Transverse colon (tissue), 4 donors: ENCODE measurements at regions not wholly inside any gene's neighbourhood (a gene's known extent, or its start where the extent isn't known, plus 50 kb on each side); places are given as distances from the start of the nearest gene placed in this dataset.

Experiments
- DNase-seq: peaks from one replicate; pipeline ENCODE4 v3.0.0-alpha.2; 2019
- H3K27ac ChIP-seq, 4 donors: fragments of 200-600 bp; sonication (generic); 2 replicates each; pipeline ENCODE4 v1.5.1; 2016 to 2018; ENCODE audit warnings: inconsistent platforms in 4 of 4
- H3K27me3 ChIP-seq: fragments of 200-600 bp; sonication (generic); 2 replicates; pipeline ENCODE4 v1.5.1; 2017; ENCODE audit warnings: inconsistent platforms
- H3K36me3 ChIP-seq, 4 donors: fragments of 200-600 bp; sonication (generic); 2 replicates each; pipeline ENCODE4 v1.5.1; 2017 to 2019; ENCODE audit warnings: inconsistent platforms in 4 of 4
- H3K4me1 ChIP-seq, 4 donors: fragments of 200-600 bp; sonication (generic); 2 replicates each; pipeline ENCODE4 v1.5.1; 2017 to 2020; ENCODE audit warnings: inconsistent platforms in 4 of 4
- H3K4me3 ChIP-seq, 4 donors: fragments of 200-600 bp; sonication (generic); 1 replicate in 1 of 4; 2 replicates in 3 of 4; pipeline versions ENCODE4 v1.5.1 to v1.6.1; 2017 to 2019; ENCODE audit warnings: inconsistent platforms in 4 of 4
- H3K9me3 ChIP-seq, 2 donors: fragments of 200-600 bp; sonication (generic); 2 replicates each; pipeline ENCODE4 v1.5.1; 2017 to 2019; ENCODE audit warnings: inconsistent platforms in 2 of 2
- EP300 ChIP-seq: sonication (generic); formaldehyde crosslinking; IDR thresholded peaks from one replicate; pipeline ENCODE4 v1.6.1; 2017; ENCODE audit warnings: antibody characterized with exemption, low read depth
- POLR2A ChIP-seq: fragments of 450-650 bp; IDR thresholded peaks from one replicate; pipeline ENCODE4 v1.6.1; 2016; ENCODE audit warnings: antibody characterized with exemption, mild to moderate bottlenecking, moderate library complexity
- POLR2AphosphoS5 ChIP-seq, 3 donors: sonication (generic); formaldehyde crosslinking; IDR thresholded peaks; one replicate each; pipeline ENCODE4 v1.6.1; 2016; ENCODE audit warnings: antibody characterized with exemption in 3 of 3
- WGBS, 2 donors: methylation state at CpG; one replicate each; pipeline ENCODE4 v1.1.5; 2018; ENCODE audit warnings: low coverage in 1 of 2; 5-methylcytosine and 5-hydroxymethylcytosine counted together
- in situ Hi-C, 4 donors: fragments of 200-750 bp; cut with MboI; loops; one replicate each; pipeline versions ENCODE4 v1.15.0 to v1.15.1; 2017; ENCODE audit warnings: low sequenced_read_pairs in 3 of 4, low pct_ligation_motif_present in 1 of 4, low pct_unique_long_range_greater_than_20kb in 1 of 4
- intact Hi-C: fragments of 100-400 bp; cut with DNase I; formaldehyde crosslinking; loops from one replicate; pipeline ENCODE4 v1.15.1; 2023; ENCODE audit warnings: low total_unique reads
- TF ChIP-seq, protein P1 (sequence below), 5 experiments: fragments of 200-600 bp in 3 of 5; fragments of 450-650 bp in 2 of 5; sonication (generic) in 3 of 5; IDR thresholded peaks; 1 replicate in 2 of 5; 2 replicates in 3 of 5; pipeline ENCODE4 v1.5.1; 2016 to 2017; ENCODE audit warnings: antibody characterized with exemption in 5 of 5, inconsistent platforms in 3 of 5, mild to moderate bottlenecking in 2 of 5, moderate library complexity in 1 of 5

DNA sequence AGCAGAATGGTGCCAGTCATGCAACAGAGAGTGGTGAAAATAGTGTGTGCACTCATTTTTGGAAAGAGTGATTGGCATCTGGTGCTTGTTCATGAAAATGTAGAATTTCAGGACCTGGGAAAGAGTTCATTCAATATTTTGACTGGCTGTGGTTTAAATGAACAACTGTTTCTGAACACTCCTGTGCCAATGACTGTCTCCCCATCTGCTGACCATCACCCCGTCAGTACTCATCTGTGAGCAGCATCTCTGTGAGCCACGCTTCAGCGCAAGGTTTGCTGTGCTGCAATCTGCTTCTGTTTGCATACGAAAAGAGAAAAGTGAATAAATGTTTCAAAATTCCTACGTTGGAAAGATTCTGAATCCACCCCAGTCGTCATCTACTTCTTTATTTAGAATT, 77.9 kb upstream of the RUNX1 start:
- no peaks in the 10 kb centered on the region for H3K27me3 ChIP-seq
- H3K4me1 ChIP-seq, result no peaks in the 10 kb centered on the region
- no peaks in the 10 kb centered on the region for H3K36me3 ChIP-seq
- intact Hi-C loops, result no loop called here
- no peak overlapping the region for H3K4me3 ChIP-seq
- WGBS, 2 donors, result 83 to 87% methylated on average over 6 of the region's 6 CpGs
- in situ Hi-C loops, result no loop called here
- no peak overlapping the region for H3K27ac ChIP-seq
- DNase-seq, result no peak
- H3K9me3 ChIP-seq, result no peaks in the 10 kb centered on the region
- TF ChIP-seq, protein P1, sequence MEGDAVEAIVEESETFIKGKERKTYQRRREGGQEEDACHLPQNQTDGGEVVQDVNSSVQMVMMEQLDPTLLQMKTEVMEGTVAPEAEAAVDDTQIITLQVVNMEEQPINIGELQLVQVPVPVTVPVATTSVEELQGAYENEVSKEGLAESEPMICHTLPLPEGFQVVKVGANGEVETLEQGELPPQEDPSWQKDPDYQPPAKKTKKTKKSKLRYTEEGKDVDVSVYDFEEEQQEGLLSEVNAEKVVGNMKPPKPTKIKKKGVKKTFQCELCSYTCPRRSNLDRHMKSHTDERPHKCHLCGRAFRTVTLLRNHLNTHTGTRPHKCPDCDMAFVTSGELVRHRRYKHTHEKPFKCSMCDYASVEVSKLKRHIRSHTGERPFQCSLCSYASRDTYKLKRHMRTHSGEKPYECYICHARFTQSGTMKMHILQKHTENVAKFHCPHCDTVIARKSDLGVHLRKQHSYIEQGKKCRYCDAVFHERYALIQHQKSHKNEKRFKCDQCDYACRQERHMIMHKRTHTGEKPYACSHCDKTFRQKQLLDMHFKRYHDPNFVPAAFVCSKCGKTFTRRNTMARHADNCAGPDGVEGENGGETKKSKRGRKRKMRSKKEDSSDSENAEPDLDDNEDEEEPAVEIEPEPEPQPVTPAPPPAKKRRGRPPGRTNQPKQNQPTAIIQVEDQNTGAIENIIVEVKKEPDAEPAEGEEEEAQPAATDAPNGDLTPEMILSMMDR (IDR thresholded peaks at IDR 0.05), result no peak
- TF ChIP-seq EP300 (no peak), POLR2A (no peak), POLR2AphosphoS5 (IDR thresholded peaks at IDR 0.05) (no peak)

DNA sequence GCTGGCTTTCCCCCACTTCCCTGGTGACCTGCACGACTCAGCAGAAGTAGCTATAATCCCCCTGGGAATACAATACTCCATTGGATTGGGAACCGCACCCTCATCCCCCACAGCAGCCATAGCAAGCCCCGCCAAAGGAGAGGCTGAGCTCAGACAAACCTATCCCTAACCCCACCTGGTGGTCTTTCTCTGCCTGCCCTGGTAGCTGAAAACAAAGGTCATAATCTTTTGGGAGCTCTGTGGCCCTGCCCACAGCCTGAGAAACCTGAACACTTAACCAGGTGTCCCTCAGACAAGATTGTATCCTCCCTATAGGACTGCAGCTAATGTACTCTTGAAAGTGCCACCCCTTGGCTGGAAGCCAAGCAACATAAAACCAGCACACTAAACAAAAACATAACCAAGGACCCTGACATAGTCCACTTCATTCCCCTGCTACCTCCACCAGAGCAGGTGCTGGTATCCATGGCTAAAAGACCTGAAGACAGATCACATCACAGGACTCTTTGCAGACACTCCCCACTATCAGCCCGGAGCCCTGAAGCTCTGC, 71.6 kb upstream of the RUNX1 start:
- no peaks in the 10 kb centered on the region for H3K9me3 ChIP-seq
- no peak overlapping the region for H3K27ac ChIP-seq
- intact Hi-C loops (no loop called here), in situ Hi-C loops (no loop called here)
- TF ChIP-seq POLR2AphosphoS5 (IDR thresholded peaks at IDR 0.05) (no peak), POLR2A (no peak), EP300 (no peak)
- TF ChIP-seq, protein P1 (IDR thresholded peaks at IDR 0.05), result no peak
- WGBS, 2 donors, result 20 to 69% methylated on average over 1 to 4 of the region's 4 CpGs
- no peaks in the 10 kb centered on the region for H3K4me1 ChIP-seq
- no peak for DNase-seq
- H3K36me3 ChIP-seq, result no peaks in the 10 kb centered on the region
- no peaks in the 10 kb centered on the region for H3K27me3 ChIP-seq
- H3K4me3 ChIP-seq, result no peak overlapping the region

DNA sequence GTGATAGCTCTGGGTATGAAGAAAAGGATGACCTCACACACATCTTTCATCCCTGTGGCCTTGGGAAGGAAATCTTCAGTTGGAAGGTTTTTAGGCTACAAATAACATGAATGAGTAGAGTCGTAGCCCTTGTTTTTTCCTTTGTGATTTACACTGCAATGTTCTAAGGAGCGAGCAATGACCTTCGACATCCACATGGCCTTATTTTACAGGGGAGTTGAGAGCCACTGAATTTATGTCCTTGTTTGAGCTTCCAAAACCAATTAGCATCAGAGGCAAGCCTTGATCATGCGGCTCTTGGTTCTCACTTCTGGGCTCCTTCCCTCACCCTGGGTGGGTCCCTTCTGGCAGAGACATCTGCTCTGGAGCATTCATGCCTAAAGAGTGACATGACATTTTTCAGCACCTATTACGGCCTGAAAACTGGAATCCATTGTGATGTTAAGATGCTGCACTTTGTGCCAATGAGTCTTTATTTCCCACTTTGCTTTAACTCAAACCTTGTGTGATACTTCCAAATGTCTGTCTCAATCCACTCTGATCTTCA, 70.5 kb upstream of the RUNX1 start:
- intact Hi-C loops (no loop called here), in situ Hi-C loops (no loop called here)
- Histone ChIP-seq H3K4me1 (no peaks in the 10 kb centered on the region), H3K27ac (no peak overlapping the region), H3K9me3 (no peaks in the 10 kb centered on the region), H3K27me3 (no peaks in the 10 kb centered on the region), H3K36me3 (no peaks in the 10 kb centered on the region), H3K4me3 (no peak overlapping the region)
- DNase-seq, result no peak
- WGBS, 2 donors, result 91 to 93% methylated on average over 5 of the region's 5 CpGs
- TF ChIP-seq POLR2A, result no peak
- TF ChIP-seq EP300, result no peak
- no peak for TF ChIP-seq POLR2AphosphoS5 (IDR thresholded peaks at IDR 0.05)
- TF ChIP-seq, protein P1 (IDR thresholded peaks at IDR 0.05), result no peak

DNA sequence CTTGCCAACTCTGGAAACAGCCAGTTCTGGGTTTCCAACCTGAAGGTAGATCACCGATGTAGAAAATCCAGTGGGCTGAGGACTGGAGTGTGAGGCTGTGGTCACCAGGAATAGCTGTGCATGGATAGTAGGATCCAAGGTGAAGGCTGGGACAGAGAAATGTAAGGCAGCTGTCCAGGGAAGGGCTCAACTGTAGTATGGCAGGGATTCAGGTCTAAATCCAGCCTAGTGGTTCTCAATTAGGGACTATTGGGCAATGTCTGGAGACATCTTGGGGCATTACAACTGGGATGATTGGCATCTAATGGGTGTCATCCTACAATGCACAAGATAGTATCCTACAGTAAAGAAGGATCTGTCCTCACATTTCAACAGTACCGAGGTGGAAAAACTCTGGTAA, 67.7 kb upstream of the RUNX1 start:
- WGBS, 2 donors, result 100% methylated on average over 1 to 2 of the region's 2 CpGs
- Histone ChIP-seq H3K9me3 (no peaks in the 10 kb centered on the region), H3K4me1 (no peaks in the 10 kb centered on the region), H3K36me3 (no peaks in the 10 kb centered on the region), H3K4me3 (no peak overlapping the region), H3K27ac (no peak overlapping the region), H3K27me3 (no peaks in the 10 kb centered on the region)
- in situ Hi-C loops (no loop called here), intact Hi-C loops (no loop called here)
- TF ChIP-seq, protein P1 (IDR thresholded peaks at IDR 0.05), result no peak
- TF ChIP-seq POLR2A, result no peak
- no peak for TF ChIP-seq POLR2AphosphoS5 (IDR thresholded peaks at IDR 0.05)
- TF ChIP-seq EP300, result no peak
- no peak for DNase-seq
